BJ (cell line): ENCODE measurements at regions not wholly inside any gene's neighbourhood (a gene's known extent, or its start where the extent isn't known, plus 50 kb on each side); places are given as distances from the start of the nearest gene placed in this dataset.
"Not testable (repeated sequence)": the region's sequence is repeated elsewhere in the genome, so short reads cannot be mapped to it uniquely, and the experiment has no call there.

ENCODE experiments used
- CTCF ChIA-PET: fragments of 350-600 bp; formaldehyde crosslinking; extraction: SDS; loops from one replicate; lab custom pipeline; 2021; ENCODE audit warnings: antibody characterized with exemption, inconsistent platforms; lab: Yijun Ruan, JAX
- POLR2A ChIA-PET: fragments of 300-600 bp; sonication (Branson Sonifier 250); formaldehyde crosslinking; extraction: SDS; loops from one replicate; lab custom pipeline; 2021; ENCODE audit warnings: antibody characterized with exemption; lab: Charles Lee
- DNase-seq: peaks from one replicate; pipeline ENCODE4 v3.0.0-alpha.2; 2011; ENCODE audit warnings: low read depth
- H3K27me3 ChIP-seq: 2 replicates; pipeline ENCODE4 v1.6.0; 2011; ENCODE audit warnings: low read length; ENCODE audit not compliant: control insufficient read depth, insufficient read depth
- H3K36me3 ChIP-seq: 2 replicates; pipeline ENCODE4 v1.5.1; 2011; ENCODE audit warnings: low read length; ENCODE audit not compliant: control insufficient read depth, insufficient read depth
- H3K4me3 ChIP-seq: 2 replicates; pipeline ENCODE4 v1.5.1; 2011; ENCODE audit warnings: low read depth, mild to moderate bottlenecking, control low read depth, low read length
- CTCF ChIP-seq: IDR thresholded peaks from 2 replicates; pipeline ENCODE4 v1.5.1; 2011; ENCODE audit warnings: low read depth, mild to moderate bottlenecking, control low read depth, inconsistent platforms, low read length, moderate library complexity; ENCODE audit not compliant: insufficient read depth

DNA sequence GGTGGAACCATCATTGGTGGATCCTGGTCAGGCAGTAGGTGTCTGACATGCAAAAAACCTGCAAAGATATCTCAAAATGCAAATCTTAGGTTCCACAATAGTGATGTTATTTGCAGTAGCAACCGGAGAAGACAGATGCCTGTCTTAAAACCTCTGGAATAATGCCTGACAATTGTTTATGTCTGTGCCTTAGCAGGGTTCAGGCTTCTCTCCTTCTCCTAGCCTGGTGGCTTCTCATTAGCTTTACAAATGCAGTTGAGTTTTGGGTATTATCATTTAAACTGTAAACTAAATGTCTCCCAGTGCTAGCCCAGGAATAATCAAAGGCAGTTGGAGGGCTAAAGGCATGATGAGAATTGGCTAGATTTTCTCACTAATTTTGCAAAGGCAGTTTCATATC lies 146.3 kb upstream of the NRG3 start:
- ChIA-PET POLR2A (no interaction called here), CTCF (no interaction called here)
- Histone ChIP-seq H3K27me3 (no peaks in the 10 kb centered on the region), H3K4me3 (no peak overlapping the region), H3K36me3 (no peaks in the 10 kb centered on the region)
- no peak for TF ChIP-seq CTCF
- no peak for DNase-seq

GRCh38 chr10:81730891-81731290 lies 144.1 kb upstream of the NRG3 start:
- TF ChIP-seq CTCF: no peak
- Histone ChIP-seq H3K36me3 (no peaks in the 10 kb centered on the region), H3K4me3 (no peak overlapping the region), H3K27me3 (no peaks in the 10 kb centered on the region)
- CTCF ChIA-PET: no interaction called here
- POLR2A ChIA-PET: no interaction called here
- DNase-seq: no peak

GRCh38 chr10:81733542-81733941 lies 141.5 kb upstream of the NRG3 start:
- no peak for DNase-seq
- no peak overlapping the region for H3K4me3 ChIP-seq
- no peaks in the 10 kb centered on the region for H3K36me3 ChIP-seq
- no peak for TF ChIP-seq CTCF
- H3K27me3 ChIP-seq: no peaks in the 10 kb centered on the region
- CTCF ChIA-PET: no interaction called here
- POLR2A ChIA-PET: no interaction called here

DNA sequence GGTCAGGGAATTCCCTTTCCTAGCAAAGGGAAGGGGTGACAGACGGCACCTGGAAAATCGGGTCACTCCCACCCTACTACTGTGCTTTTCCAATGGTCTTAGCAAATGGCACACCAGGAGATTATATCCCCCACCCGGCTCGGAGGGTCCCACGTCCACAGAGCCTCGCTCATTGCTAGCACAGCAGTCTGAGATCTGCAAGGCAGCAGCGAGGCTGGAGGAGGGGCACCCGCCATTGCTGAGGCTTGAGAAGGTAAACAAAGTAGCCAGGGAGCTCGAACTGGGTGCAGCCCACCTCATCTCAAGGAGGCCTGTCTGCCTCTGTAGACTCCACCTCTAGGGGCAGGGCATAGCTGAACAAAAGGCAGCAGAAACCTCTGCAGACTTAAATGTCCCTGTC lies 139.8 kb upstream of the NRG3 start:
- H3K27me3 ChIP-seq, POLR2A ChIA-PET, DNase-seq, CTCF ChIA-PET, H3K36me3 ChIP-seq, H3K4me3 ChIP-seq: not testable (repeated sequence)

- POLR2A ChIA-PET: no interaction called here
- Histone ChIP-seq H3K27me3 (no peaks in the 10 kb centered on the region), H3K36me3 (no peaks in the 10 kb centered on the region), H3K4me3 (no peak overlapping the region)
- CTCF ChIA-PET: no interaction called here
- no peak for DNase-seq
- TF ChIP-seq CTCF: no peak
These were observed 115.9 kb upstream of the NRG3 start for GRCh38 chr10:81759111-81759510.

DNA sequence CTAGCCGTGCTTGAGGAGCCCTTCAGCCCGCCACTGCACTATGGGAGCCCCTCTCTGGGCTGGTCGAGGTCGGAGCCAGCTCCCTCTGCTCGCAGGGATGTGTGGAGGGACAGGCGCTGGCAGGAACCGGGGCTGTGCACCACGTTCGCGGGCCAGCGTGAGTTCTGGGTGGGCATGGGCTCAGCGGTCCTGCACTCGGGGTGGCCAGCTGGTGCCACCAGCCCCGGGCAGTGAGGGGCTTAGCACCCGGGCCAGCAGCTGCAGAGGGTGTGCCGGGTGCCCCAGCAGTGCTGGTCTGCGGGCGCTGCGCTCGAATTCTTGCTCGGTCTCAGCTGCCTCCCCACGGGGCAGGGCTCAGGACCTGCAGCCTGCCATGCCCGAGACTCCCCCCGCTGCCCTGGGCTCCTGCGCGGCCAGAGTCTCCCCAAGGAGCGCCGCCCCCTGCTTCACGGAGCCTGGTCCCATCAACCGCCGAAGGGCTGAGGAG lies 90.8 kb upstream of the NRG3 start:
- no peak for TF ChIP-seq CTCF
- Histone ChIP-seq H3K4me3 (no peak overlapping the region), H3K27me3 (no peaks in the 10 kb centered on the region), H3K36me3 (no peaks in the 10 kb centered on the region)
- POLR2A ChIA-PET: no interaction called here
- CTCF ChIA-PET: interaction anchor here (0.6 kb wide), 1 partner anchor 848 kb away, joined by 3 read pairs; no protein-coding TSS in a partner anchor
- no peak for DNase-seq
